GM19023 (cell line): ENCODE measurements at regions not wholly inside any gene's neighbourhood (a gene's known extent, or its start where the extent isn't known, plus 50 kb on each side); places are given as distances from the start of the nearest gene placed in this dataset.

ENCODE experiments used
- ATAC-seq: cut with Tn5 transposase; IDR thresholded peaks from one replicate; pipeline ENCODE4 v1.9.1; 2021; ENCODE audit warnings: mild to moderate bottlenecking, moderate library complexity; ENCODE audit not compliant: unreplicated experiment

DNA sequence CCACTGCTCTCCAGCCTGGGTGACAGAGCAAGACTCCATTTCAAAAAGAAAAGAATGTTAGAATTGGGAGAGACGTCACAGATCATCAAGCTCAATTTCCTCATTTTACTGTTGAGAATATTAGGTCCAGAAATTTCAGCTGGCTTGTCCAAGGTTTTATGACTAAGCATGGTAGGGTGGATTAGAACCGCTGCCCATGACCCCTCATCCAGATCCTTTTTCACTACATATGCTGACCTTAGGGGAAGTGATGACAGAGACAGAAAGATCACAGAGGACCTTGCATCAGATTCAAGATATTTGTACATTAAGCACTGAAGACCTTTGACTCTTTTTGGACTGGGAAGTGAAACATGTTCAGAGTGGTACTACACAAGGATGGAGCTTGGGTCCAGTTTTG is 134.5 kb downstream of the ADAMTS15 start:
- no peak for ATAC-seq

DNA sequence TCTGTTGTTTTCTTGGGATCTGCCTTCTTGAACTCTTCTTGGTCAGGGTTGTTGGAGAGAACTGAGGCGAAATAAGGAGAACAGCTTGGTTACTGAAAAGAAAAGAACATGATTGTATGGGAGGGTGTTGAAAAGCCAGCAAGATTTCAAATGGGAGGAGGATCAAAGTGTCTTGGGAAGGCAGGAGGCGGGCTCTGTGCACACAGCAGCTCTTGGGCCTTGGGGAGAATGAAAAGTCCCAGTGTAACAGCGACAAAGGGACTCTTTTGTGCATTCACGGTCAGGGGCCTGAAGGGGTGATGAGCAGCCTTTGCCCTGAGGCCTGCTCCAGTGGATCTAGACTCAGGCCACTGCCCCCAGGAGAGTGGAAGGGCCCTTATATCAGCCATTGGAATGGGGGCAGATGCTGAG is 135.4 kb downstream of the ADAMTS15 start:
- no peak for ATAC-seq

DNA sequence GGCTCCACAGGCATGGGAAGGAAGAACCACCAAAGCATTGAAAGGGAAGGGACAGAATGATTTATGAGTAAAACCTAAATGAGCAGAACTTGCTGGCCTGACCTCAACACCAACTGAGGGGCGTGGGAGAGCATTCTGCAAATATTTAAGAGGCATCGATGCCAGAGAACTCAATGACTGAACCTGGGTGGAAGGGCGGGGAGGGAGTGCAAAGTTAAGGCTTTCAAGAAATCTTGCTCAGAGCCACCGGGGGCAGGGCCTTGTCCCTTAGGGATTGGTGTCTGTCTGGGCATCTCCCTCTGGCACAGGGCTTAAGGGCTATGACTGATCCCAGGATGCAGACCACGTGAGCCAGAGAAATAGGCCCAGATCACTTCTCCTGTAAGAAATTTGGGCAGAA is 137.1 kb downstream of the ADAMTS15 start:
- ATAC-seq = no peak

DNA sequence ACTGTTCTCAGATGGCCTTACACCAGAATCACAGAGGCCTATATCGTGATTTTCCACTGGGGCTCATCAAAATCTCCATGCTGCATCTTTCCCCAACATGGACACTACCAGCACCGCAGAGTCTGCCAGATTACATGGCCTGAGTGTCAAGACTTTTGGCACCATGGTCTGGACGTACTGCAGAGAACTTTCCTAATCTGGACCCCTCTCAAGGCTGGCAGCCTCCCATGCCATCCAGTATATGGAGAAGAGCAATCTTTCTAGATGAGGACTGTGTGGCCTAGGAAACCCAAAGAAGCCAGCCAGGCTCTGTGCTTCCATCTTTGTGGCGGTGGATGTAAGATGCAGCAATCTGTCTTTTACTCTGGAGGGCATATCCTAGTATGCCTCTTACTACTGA is 139.2 kb downstream of the ADAMTS15 start:
- ATAC-seq = no peak

DNA sequence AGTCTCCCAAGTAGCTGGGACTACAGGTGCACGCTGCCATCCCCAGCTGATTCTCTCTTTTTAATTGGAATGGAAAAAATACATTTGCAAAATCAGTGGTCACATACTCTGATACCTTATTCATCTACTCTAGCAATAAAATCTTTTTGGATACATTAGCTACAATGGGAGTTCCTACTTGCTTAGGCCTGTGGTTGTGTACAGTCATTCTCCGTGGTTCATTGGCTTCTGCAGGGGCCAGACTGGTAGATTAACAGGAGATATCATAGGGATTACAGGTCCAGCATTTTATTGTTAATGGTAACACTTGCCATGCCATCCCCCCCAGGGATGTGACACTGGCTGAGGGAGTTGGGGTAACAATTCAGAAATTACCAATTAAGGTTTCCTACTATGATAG is 140.0 kb downstream of the ADAMTS15 start:
- no peak for ATAC-seq

DNA sequence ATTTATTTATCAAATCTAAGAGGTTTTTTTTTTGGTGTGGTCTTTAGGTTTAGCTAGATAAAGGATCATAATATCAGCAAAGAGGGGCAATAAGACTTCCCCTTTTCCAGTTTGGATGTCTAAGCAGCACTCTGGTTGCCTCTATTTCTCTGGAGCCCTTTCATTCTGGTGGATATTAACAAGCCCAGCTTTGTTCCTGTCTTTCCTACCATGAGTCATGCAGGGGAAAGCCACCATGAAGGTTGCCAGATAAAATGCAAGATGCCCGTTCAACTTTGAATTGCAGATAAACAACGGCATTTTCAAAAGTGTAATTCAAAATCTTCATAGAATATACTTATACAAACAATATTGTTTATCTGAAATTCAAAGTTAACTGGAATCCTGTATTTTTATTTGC is 143.6 kb downstream of the ADAMTS15 start:
- no peak for ATAC-seq

DNA sequence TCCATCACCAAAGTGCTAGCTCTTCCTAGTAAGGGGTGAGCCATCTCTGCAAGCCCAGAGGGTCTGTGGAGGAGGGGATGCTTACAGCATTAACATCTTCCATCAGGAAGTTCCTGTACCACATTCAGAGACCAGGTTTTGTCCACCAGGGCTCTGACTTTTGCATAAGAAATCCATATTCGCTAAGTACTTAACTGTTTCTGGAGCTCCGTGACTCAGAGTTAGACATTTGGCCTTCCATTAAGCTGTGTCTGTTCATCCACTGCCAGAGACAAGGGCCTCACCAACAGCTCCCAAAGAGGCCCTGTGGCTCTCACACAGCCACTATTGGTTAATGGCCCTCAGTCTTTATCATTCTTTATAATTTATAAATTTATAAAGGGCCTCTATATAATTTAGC is 144.6 kb downstream of the ADAMTS15 start:
- no peak for ATAC-seq

DNA sequence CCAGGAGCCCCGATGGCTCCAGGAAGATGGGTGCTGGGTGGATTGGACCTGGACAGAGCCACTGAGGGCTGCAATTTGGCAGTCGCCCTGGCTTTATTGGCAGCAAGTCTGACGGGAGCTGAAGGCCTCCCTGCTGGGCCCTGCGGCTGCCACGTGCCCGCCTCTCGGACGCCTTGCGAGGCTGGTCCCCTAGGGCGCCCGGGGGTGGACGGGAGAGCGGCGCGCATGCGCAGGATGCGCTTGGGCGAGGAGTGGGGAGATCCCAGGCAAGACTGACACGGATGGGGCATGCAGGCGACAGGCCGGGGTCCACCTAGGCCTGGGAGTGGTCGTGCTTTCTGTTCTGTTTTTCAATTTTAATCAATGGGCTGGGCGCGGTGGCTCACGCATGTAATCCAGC is 150.0 kb downstream of the ADAMTS15 start:
- no peak for ATAC-seq

DNA sequence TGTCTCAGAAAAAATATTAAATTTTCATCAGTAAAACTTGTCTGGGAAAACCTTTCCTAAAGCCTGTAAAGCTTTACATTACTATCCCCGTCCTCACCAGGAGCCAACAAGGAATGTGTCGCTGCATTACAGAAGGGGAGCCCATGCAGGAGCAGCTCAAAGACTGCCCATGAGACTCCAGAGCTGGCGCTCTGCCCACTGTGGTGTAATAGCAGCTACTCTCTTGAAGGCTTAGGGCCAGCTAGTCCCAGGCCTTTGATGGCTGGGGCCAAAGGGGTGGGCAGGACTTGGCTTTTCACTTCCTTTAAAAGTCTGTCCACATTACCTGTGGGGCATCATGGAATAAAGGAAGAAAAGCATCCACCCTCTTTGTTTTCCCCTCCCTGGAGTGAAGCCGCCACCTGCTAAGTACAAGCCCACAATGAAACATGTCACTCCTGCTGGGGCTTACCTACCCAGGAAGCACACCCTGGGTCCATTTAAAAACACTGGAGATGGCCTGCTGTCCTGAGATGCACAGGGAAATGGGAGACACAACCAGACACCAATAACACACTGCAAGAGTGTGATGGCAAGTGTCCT is 150.7 kb downstream of the ADAMTS15 start:
- no peak for ATAC-seq

DNA sequence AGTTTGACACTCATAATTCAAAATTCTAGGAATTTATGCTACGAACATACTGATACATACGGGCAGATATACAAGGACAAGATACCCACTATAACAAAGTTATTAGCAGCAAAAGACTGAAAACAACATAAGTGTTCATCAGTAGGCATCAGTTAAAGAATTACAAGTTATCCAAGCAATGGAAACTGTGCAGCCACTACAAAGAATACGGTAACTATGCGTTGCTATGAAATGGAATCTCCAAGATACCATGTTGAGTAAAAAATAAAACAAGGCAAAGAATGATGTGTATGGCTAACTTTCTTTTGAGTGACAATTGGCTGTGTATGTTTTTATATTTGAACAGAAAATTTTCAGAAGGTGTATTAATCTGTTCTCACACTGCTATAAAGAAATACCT is 151.7 kb downstream of the ADAMTS15 start:
- ATAC-seq = no peak

DNA sequence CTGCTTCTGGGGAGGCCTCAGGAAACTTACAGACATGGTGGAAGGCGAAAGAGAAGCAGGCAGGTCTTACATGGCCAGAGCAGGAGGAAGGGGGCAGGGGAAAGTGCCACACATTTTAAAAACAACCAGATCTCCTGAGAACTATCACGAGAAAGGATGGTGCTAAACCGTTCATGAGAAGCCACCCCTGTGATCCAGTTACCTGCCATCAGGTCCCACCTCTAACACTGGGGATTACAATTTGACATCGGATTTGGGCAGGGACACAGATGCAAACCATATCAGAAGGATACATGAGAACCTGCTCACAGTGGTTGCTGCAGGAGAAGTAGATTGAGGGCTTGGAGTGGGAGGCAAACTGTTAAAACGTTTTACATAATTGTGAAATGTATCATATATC is 152.2 kb downstream of the ADAMTS15 start:
- no peak for ATAC-seq

DNA sequence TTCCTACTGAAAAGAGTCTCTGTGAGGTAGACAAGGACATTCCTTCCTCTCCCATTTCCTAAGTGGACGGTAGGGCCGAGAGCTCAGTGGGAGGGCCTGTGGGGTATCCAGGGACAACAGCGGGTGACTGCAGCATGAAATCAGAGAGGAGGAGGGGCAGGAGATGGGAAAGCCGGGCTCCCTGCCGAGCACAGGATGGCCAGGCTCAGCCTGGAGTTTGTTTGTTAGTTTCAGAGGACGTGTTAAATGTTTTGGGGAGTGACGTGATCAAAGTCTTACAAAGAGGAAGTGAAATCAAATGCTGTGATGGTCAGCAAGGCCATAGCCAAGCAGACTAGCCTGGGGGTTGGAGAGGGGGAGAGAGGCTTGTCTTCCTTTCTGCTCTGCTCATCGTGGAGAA is 152.7 kb downstream of the ADAMTS15 start:
- ATAC-seq = no peak

DNA sequence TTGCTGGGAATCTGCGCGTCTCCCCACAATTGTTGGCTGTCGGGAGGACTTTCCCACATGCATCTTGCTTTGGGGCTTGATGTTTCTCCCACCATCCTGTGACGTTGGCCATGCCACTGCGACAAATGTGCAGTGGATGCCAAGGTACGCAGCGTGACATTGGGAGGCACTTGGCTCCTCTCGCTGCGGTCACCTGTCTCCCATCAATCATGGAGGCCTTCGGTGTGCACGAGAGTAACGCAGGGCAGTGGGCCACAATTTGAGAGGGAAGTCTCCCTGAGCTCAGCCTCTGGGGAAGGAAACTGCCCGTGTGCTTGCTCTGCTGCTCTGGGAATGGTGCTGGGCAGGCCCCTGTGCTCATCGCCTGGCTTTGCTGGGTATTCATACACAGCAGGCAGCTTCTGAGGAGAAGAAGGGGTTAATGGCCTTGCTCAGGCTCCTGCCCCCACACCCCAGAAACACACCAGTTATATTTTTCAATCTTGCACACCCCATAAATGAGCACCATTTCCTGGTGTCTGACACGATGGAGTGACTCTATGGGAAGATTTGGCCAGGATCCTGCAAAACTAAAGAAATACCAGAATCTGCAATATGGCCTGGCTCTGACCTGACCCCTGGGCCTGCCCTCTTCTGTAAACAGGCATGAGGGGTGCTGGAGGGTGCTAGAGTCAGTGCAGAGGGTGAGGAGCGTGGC is 153.5 kb downstream of the ADAMTS15 start:
- no peak for ATAC-seq

DNA sequence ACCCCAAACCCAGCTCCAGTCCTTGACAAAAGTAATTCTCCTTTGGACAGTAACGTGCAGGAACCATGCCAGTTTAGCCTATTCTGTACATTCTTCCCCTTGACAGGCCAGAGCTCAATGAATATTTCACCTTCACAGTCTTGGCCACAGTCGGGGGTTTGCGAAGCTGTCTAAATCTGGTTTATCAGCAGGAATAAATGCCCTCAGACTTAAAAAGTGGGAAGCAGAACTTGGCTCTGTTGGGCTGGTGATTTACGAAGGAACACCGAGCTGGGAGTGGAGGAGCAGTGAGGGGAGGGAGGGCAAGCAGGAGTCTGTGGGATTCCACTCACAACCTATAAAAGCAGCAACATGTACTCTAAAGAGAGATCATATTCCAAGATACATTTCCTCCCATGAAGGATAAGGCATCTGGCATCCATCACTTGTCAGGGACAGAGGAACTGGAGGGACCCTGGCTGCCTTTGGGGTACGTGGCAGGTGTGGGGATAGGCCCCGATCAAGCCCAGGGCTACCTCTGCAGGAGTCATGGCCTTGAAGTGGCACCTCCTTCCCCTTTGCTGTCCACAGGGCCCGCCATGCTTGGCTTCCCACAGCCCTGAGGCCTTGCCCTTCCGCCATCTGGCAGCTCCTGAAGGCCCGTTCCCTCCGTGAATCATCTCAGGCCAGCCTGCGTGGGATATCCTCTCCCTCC is 154.3 kb downstream of the ADAMTS15 start:
- no peak for ATAC-seq

DNA sequence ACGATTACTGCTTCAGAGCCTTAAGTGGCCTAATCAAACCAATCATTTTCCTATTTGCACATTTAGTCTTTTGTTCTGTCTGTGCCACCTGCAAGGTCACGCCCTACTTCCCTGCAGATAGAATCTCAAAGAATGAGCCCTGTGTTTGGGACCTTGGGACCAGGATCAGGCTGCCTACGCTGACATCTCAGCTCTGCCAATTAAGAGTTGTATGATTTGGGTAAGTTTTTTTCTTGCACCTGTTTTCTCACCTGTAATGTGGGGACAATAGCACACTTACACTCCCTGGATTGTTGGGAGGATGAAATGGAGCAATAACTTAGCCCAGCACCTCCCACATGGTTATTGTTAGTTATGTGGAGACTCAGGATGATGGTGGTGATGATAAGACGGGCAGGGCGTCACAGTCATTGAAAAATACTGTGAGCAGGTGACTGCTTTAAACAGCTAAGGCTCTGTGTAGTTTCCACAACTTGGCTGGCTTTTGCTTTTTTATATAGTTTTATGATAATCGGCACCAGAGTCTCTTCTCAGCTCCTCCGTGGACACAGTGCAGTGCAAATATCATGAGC is 155.0 kb downstream of the ADAMTS15 start:
- ATAC-seq = no peak

DNA sequence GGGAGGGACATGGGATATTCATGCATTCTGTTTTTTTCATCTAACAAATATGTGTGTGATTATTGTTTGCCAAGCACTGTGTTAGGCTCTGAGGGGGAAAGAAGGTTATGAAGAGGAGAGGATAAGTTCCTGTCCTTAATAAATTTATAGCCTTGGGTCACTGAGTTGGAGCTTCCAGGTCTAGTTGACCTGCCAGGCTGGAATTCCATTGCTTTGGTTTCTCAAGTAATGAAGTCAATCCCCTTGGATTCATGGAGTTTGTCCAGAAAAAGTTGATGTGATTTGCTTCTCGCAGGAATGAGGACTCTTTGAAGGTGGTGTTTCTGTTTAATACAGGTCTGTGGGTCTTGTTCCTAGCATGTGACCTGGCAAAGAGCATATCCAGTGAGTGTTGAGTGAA is 156.2 kb downstream of the ADAMTS15 start:
- ATAC-seq = no peak

DNA sequence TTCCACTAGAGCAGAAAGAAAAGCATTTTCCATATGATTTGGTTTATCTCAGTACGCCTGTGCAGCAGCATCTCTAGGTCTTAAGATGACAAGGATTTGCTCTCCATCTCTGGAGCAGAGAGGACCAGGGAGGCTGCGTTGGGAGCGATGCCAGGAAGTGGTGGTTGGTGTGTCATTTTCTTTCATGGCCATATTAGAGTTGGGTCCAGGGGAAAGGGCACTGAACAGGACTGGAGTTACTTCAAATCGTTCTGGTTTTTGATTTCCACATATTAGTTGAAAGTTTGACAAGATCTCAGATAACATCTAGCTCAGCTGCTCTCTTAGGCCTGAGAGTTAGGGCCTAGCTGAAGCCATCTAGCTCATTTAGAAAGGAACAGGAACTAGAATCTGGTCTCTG is 157.7 kb downstream of the ADAMTS15 start:
- no peak for ATAC-seq

DNA sequence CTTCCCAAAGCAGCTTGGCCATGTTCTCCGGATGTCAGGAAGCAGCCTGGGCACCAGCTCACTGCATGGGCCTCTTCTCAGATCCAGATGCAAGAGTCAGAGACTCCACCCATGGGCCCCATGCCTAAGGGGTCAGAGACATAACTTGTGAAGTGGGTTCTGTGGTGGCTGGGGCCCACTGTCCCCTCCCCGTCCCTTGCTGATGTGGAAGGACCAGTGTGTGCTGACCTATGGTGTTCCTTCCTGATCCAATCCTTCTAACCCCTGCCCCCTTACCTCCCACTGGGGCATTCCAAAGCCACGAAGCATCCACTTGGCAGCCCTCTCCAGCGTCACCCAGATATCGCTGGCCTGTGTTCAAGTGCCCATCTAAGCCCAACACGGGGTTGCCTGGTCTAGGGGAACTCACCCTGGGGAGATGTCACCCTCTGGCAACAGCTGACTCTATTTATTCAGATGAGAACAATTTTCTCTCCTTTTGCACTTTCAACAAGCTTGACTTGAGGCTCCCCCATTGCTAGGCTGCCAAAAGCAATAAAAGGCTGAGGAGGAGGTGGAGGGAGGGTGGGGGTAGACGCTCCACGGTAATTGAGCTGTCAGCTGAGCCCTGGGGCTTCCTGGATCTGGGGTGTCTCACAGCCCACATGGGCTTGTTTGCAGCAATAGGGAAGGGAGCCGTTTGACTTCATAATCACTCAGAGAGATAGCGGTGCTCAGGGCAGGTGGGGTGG is 158.5 kb downstream of the ADAMTS15 start:
- ATAC-seq = no peak

DNA sequence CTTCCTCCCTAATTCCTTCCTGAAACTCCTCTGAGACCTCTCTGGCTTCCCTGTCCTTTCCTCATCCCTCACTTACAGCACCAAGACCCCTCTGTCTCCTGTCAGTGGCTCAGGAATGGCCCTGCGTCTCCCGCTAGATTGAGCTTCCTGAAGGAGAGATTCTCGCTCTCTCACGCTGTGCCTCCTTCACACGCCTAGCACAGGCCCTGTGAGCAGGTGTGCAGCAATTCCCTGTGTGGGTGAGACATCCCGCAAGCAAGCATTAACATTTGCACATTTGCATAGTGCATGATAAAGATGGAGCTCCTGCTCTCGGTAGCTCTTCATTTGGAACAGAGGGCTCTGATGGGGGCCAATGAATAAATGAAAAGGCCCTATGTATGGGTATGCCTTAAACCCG is 159.8 kb downstream of the ADAMTS15 start:
- ATAC-seq = no peak

DNA sequence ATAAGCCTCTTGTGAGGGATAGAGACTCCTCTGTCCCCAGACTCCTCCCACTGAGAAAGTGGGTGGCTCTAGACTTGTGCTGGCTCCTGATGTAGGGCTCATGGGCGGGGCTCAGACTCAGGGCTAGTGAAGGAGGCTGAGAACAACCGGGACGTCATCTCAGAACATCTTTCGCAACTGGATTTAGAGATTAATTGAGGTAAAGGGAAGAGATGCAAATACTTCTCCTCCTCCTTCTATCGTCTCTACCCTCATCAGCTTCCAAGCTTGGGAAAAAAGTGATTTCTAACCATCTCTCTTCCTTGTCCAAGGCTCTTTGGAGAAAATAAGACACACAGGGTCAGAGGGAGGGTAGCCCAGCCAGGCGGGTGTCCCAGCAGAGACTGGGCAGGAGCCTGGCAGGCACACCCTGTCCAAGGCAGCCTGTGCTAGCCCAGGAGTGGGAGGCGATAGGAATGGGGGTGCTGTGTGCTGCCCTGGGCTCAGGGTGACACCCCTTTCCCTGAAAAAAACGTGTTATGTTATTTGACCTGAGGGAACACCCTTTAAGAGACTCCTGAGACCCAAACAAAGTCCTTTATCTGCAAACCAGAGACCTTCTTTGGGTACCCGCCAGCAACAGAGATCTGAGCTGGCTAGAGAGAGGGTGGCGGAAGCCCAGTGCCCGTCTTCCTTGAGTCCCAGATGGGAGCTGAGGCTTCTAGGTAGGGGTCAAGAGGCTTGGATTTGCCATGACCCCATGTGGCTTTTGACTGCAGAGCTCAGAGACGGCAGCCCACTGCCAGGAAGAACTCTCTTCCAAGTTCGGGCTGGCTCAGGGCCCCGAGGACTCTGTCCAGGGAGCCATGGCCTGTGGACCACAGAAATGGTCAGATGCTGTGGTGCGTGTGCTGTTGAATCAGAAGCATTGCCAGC is 160.9 kb downstream of the ADAMTS15 start:
- ATAC-seq = no peak
